Breast epithelium (tissue), 4 donors: ENCODE measurements at regions not wholly inside any gene's neighbourhood (a gene's known extent, or its start where the extent isn't known, plus 50 kb on each side); places are given as distances from the start of the nearest gene placed in this dataset.
A peak's percentile ranks its signal among the peaks of the same experiment; 100 is the strongest.

ENCODE experiments used
- DNase-seq, 2 donors: peaks; one replicate each; pipeline ENCODE4 v3.0.0-alpha.2; 2019; ENCODE audit warnings: low spot score in 2 of 2
- H3K27ac ChIP-seq, 2 donors: fragments of 200-600 bp; sonication (generic) in 1 of 2; one replicate each; pipeline ENCODE4 v1.5.1; 2016 to 2019; ENCODE audit warnings: mild to moderate bottlenecking in 1 of 2
- H3K27me3 ChIP-seq, 2 donors: fragments of 200-600 bp; sonication (generic) in 1 of 2; one replicate each; pipeline versions ENCODE4 v1.5.1 to v1.6.0; 2017 to 2019; ENCODE audit warnings: control low read depth in 1 of 2, mild to moderate bottlenecking in 1 of 2
- H3K36me3 ChIP-seq: fragments of 200-600 bp; one replicate; pipeline ENCODE4 v1.5.1; 2019
- H3K4me1 ChIP-seq, 2 donors: fragments of 200-600 bp; sonication (generic); one replicate each; pipeline ENCODE4 v1.5.1; 2016 to 2019; ENCODE audit warnings: control low read depth in 1 of 2
- H3K4me3 ChIP-seq, 3 donors: fragments of 200-600 bp; sonication (generic); 1 replicate in 2 of 3; 2 replicates in 1 of 3; pipeline ENCODE4 v1.5.1; 2016 to 2019; ENCODE audit warnings: mild to moderate bottlenecking in 3 of 3, moderate library complexity in 2 of 3
- H3K9me3 ChIP-seq, 2 donors: fragments of 200-600 bp; sonication (generic) in 1 of 2; one replicate each; pipeline ENCODE4 v1.5.1; 2016 to 2019; ENCODE audit warnings: control low read depth in 1 of 2
- CTCF ChIP-seq, 3 donors: fragments of 450-650 bp; IDR thresholded peaks; one replicate each; pipeline ENCODE4 v1.5.1; 2016 to 2017; ENCODE audit warnings: antibody characterized with exemption in 3 of 3, mild to moderate bottlenecking in 3 of 3, moderate library complexity in 3 of 3
- POLR2A ChIP-seq: fragments of 450-650 bp; IDR thresholded peaks from one replicate; pipeline ENCODE4 v1.6.1; 2016; ENCODE audit warnings: antibody characterized with exemption, mild to moderate bottlenecking, moderate library complexity
- POLR2AphosphoS5 ChIP-seq, 3 donors: sonication (generic); formaldehyde crosslinking; IDR thresholded peaks; one replicate each; pipeline ENCODE4 v1.6.1; 2017; ENCODE audit warnings: antibody characterized with exemption in 3 of 3
- intact Hi-C: fragments of 100-400 bp; cut with DNase I; formaldehyde crosslinking; loops from one replicate; pipeline ENCODE4 v1.15.1; 2023; ENCODE audit warnings: low total_unique reads

GRCh38 chr7:39811161-39811614 is 138.9 kb upstream of the CDK13 start:
- H3K27me3 ChIP-seq = no peaks in the 10 kb centered on the region
- no peaks in the 10 kb centered on the region for H3K9me3 ChIP-seq
- peak in 1 of 2 donors; percentile 28 for DNase-seq
- TF ChIP-seq CTCF (IDR thresholded peaks at IDR 0.05) = no peak
- TF ChIP-seq POLR2AphosphoS5 (IDR thresholded peaks at IDR 0.05) = no peak
- no peak for TF ChIP-seq POLR2A
- H3K4me1 ChIP-seq = no peaks in the 10 kb centered on the region
- no peaks in the 10 kb centered on the region for H3K36me3 ChIP-seq
- peak overlapping the region in 1 of 3 donors; percentile 31 for H3K4me3 ChIP-seq
- peak overlapping the region; percentile 41 to 42 for H3K27ac ChIP-seq
- intact Hi-C loops = no loop called here

- no peaks in the 10 kb centered on the region for H3K4me1 ChIP-seq
- H3K4me3 ChIP-seq = no peak overlapping the region
- no peaks in the 10 kb centered on the region for H3K36me3 ChIP-seq
- intact Hi-C loops = no loop called here
- H3K27me3 ChIP-seq = no peaks in the 10 kb centered on the region
- H3K9me3 ChIP-seq = no peaks in the 10 kb centered on the region
- TF ChIP-seq POLR2A (no peak), CTCF (IDR thresholded peaks at IDR 0.05) (no peak), POLR2AphosphoS5 (IDR thresholded peaks at IDR 0.05) (no peak)
- DNase-seq = no peak
- H3K27ac ChIP-seq = no peak overlapping the region
These were observed 133.5 kb upstream of the CDK13 start for GRCh38 chr7:39816462-39817060.

GRCh38 chr7:39819514-39819913 is 130.5 kb upstream of the CDK13 start:
- H3K9me3 ChIP-seq = no peaks in the 10 kb centered on the region
- H3K27me3 ChIP-seq = no peaks in the 10 kb centered on the region
- TF ChIP-seq CTCF (IDR thresholded peaks at IDR 0.05) (no peak), POLR2AphosphoS5 (IDR thresholded peaks at IDR 0.05) (no peak)

GRCh38 chr7:39824456-39825200 is 125.4 kb upstream of the CDK13 start:
- Histone ChIP-seq H3K9me3 (no peaks in the 10 kb centered on the region), H3K4me3 (no peak overlapping the region), H3K27me3 (no peaks in the 10 kb centered on the region), H3K4me1 (no peaks in the 10 kb centered on the region), H3K36me3 (no peaks in the 10 kb centered on the region), H3K27ac (no peak overlapping the region)
- TF ChIP-seq POLR2AphosphoS5 (IDR thresholded peaks at IDR 0.05) = no peak
- no peak for TF ChIP-seq CTCF (IDR thresholded peaks at IDR 0.05)
- no peak for TF ChIP-seq POLR2A
- intact Hi-C loops = no loop called here
- no peak for DNase-seq

More at GRCh38 chr7:39819514-39819913, 130.5 kb upstream of the CDK13 start:
- Histone ChIP-seq H3K4me1 (no peaks in the 10 kb centered on the region), H3K36me3 (no peaks in the 10 kb centered on the region), H3K4me3 (no peak overlapping the region), H3K27ac (no peak overlapping the region)
- no peak for DNase-seq
- intact Hi-C loops = no loop called here

GRCh38 chr7:39825401-39825980 is 124.6 kb upstream of the CDK13 start:
- no peaks in the 10 kb centered on the region for H3K9me3 ChIP-seq
- no peak overlapping the region for H3K27ac ChIP-seq
- H3K36me3 ChIP-seq = no peaks in the 10 kb centered on the region
- no peaks in the 10 kb centered on the region for H3K4me1 ChIP-seq
- H3K4me3 ChIP-seq = no peak overlapping the region
- intact Hi-C loops = no loop called here
- TF ChIP-seq POLR2AphosphoS5 (IDR thresholded peaks at IDR 0.05) (no peak), CTCF (IDR thresholded peaks at IDR 0.05) (no peak), POLR2A (no peak)
- no peak for DNase-seq
- H3K27me3 ChIP-seq = no peaks in the 10 kb centered on the region
